WTC11 (cell line): ENCODE measurements at regions not wholly inside any gene's neighbourhood (a gene's known extent, or its start where the extent isn't known, plus 50 kb on each side); places are given as distances from the start of the nearest gene placed in this dataset.

Experiments used
- ATAC-seq: fragments of 200-7000 bp; cut with Tn5 transposase; 2 replicates; pipeline ENCODE4 v1.10.0; 2021; ENCODE audit warnings: mild to moderate bottlenecking, moderate library complexity
- CTCF ChIA-PET: fragments of 300-600 bp; sonication (Branson Sonifier 250); formaldehyde crosslinking; loops from one replicate; lab custom pipeline; 2021; ENCODE audit warnings: antibody characterized with exemption; lab: Charles Lee
- POLR2A ChIA-PET: fragments of 350-600 bp; sonication (Branson Sonifier 250); formaldehyde crosslinking; loops from one replicate; lab custom pipeline; 2021; ENCODE audit warnings: antibody characterized with exemption; lab: Charles Lee
- DNase-seq: peaks from one replicate; pipeline ENCODE4 v3.0.0; 2021; ENCODE audit warnings: low spot score
- H3K27ac Mint-ChIP-seq: 2 replicates; pipeline ENCODE4 v1.8.0; 2021; ENCODE audit warnings: mixed read lengths
- H3K27me3 Mint-ChIP-seq: 2 replicates; pipeline ENCODE4 v1.8.0; 2021; ENCODE audit warnings: low read depth, mild to moderate bottlenecking, moderate library complexity, mixed read lengths
- H3K36me3 Mint-ChIP-seq: 2 replicates; pipeline ENCODE4 v1.8.0; 2021; ENCODE audit warnings: mixed read lengths
- H3K4me1 Mint-ChIP-seq: 2 replicates; pipeline ENCODE4 v1.8.0; 2022; ENCODE audit warnings: mixed read lengths
- H3K4me3 Mint-ChIP-seq: 2 replicates; pipeline ENCODE4 v1.8.0; 2021; ENCODE audit warnings: mild to moderate bottlenecking, moderate library complexity, mixed read lengths
- H3K9me3 Mint-ChIP-seq: 2 replicates; pipeline ENCODE4 v1.8.0; 2021; ENCODE audit warnings: mixed read lengths
- ETV6 ChIP-seq: sonication (generic); formaldehyde crosslinking; IDR thresholded peaks from 2 replicates; pipeline ENCODE4 v1.8.1; 2022; ENCODE audit warnings: mild to moderate bottlenecking, missing genetic modification reagents
- FOXJ3 ChIP-seq: sonication (generic); formaldehyde crosslinking; IDR thresholded peaks from 2 replicates; pipeline ENCODE4 v1.9.0; 2021; ENCODE audit warnings: missing genetic modification reagents, mild to moderate bottlenecking, borderline replicate concordance
- GRHL2 ChIP-seq: fragments of 250-450 bp; sonication (Bioruptor Pico); IDR thresholded peaks from 2 replicates; pipeline ENCODE4 v1.8.0; 2022; ENCODE audit warnings: mild to moderate bottlenecking, moderate library complexity; ENCODE audit not compliant: insufficient replicate concordance, severe bottlenecking
- HMGA2 ChIP-seq: fragments of 250-450 bp; sonication (Bioruptor Pico); IDR thresholded peaks from 2 replicates; pipeline ENCODE4 v1.4.0; 2021; ENCODE audit warnings: mild to moderate bottlenecking, moderate library complexity
- KAT7 ChIP-seq: sonication (generic); formaldehyde crosslinking; IDR thresholded peaks from 2 replicates; pipeline ENCODE4 v1.8.1; 2023; ENCODE audit warnings: missing genetic modification reagents, mild to moderate bottlenecking, borderline replicate concordance
- MXD4 ChIP-seq: fragments of 250-450 bp; sonication (Bioruptor Pico); IDR thresholded peaks from 2 replicates; pipeline ENCODE4 v1.8.0; 2021; ENCODE audit warnings: mild to moderate bottlenecking, moderate library complexity, borderline replicate concordance
- RORB ChIP-seq: fragments of 250-450 bp; sonication (Bioruptor Pico); IDR thresholded peaks from 2 replicates; pipeline ENCODE4 v1.9.0; 2021; ENCODE audit warnings: mild to moderate bottlenecking
- SMAD3 ChIP-seq: sonication (generic); formaldehyde crosslinking; IDR thresholded peaks from 2 replicates; pipeline ENCODE4 v1.8.0; 2022; ENCODE audit warnings: missing genetic modification reagents, mild to moderate bottlenecking, borderline replicate concordance
- SOX15 ChIP-seq: fragments of 250-450 bp; sonication (Bioruptor Pico); IDR thresholded peaks from 2 replicates; pipeline ENCODE4 v1.9.0; 2021; ENCODE audit warnings: mild to moderate bottlenecking
- SP1 ChIP-seq: sonication (generic); formaldehyde crosslinking; conservative IDR thresholded peaks from 2 replicates; pipeline ENCODE4 v1.8.1; 2022; ENCODE audit warnings: missing genetic modification reagents
- TCF7 ChIP-seq: sonication (generic); formaldehyde crosslinking; IDR thresholded peaks from 2 replicates; pipeline ENCODE4 v1.8.0; 2022; ENCODE audit warnings: mild to moderate bottlenecking, low read depth, missing genetic modification reagents, moderate library complexity
- ZNF232 ChIP-seq: sonication (generic); formaldehyde crosslinking; IDR thresholded peaks from 2 replicates; pipeline ENCODE4 v1.8.0; 2022; ENCODE audit warnings: mild to moderate bottlenecking, missing genetic modification reagents
- ZNF317 ChIP-seq: sonication (generic); formaldehyde crosslinking; IDR thresholded peaks from 2 replicates; pipeline ENCODE4 v1.8.1; 2023; ENCODE audit warnings: low read depth, mild to moderate bottlenecking, moderate library complexity, missing genetic modification reagents, borderline replicate concordance
- ZNF396 ChIP-seq: fragments of 250-450 bp; sonication (Bioruptor Pico); IDR thresholded peaks from 2 replicates; pipeline ENCODE4 v1.8.0; 2021; ENCODE audit warnings: mild to moderate bottlenecking, moderate library complexity, borderline replicate concordance
- ZNF671 ChIP-seq: fragments of 250-450 bp; sonication (Bioruptor Pico); IDR thresholded peaks from 2 replicates; pipeline ENCODE4 v1.8.0; 2021; ENCODE audit warnings: mild to moderate bottlenecking
- TF ChIP-seq, protein P1 (sequence below): fragments of 250-450 bp; sonication (Bioruptor Pico); IDR thresholded peaks from 2 replicates; pipeline ENCODE4 v1.8.0; 2021; ENCODE audit warnings: mild to moderate bottlenecking
- TF ChIP-seq, protein P2 (sequence below): sonication (generic); formaldehyde crosslinking; IDR thresholded peaks from 2 replicates; pipeline ENCODE4 v1.8.0; 2022; ENCODE audit warnings: mild to moderate bottlenecking, missing genetic modification reagents
- TF ChIP-seq, protein P3 (sequence below): sonication (generic); formaldehyde crosslinking; IDR thresholded peaks from 2 replicates; pipeline ENCODE4 v1.8.1; 2023; ENCODE audit warnings: mild to moderate bottlenecking, missing genetic modification reagents, moderate library complexity
- TF ChIP-seq, protein P4 (sequence below): fragments of 250-450 bp; sonication (Bioruptor Pico); IDR thresholded peaks from 2 replicates; pipeline ENCODE4 v2.1.2; 2022; ENCODE audit warnings: mild to moderate bottlenecking, moderate library complexity
- TF ChIP-seq, protein P5 (sequence below): sonication (generic); formaldehyde crosslinking; IDR thresholded peaks from 2 replicates; pipeline ENCODE4 v1.8.0; 2022; ENCODE audit warnings: mild to moderate bottlenecking, missing genetic modification reagents
- TF ChIP-seq, protein P6 (sequence below): sonication (generic); formaldehyde crosslinking; IDR thresholded peaks from 2 replicates; pipeline ENCODE4 v1.8.0; 2023; ENCODE audit warnings: missing genetic modification reagents

DNA sequence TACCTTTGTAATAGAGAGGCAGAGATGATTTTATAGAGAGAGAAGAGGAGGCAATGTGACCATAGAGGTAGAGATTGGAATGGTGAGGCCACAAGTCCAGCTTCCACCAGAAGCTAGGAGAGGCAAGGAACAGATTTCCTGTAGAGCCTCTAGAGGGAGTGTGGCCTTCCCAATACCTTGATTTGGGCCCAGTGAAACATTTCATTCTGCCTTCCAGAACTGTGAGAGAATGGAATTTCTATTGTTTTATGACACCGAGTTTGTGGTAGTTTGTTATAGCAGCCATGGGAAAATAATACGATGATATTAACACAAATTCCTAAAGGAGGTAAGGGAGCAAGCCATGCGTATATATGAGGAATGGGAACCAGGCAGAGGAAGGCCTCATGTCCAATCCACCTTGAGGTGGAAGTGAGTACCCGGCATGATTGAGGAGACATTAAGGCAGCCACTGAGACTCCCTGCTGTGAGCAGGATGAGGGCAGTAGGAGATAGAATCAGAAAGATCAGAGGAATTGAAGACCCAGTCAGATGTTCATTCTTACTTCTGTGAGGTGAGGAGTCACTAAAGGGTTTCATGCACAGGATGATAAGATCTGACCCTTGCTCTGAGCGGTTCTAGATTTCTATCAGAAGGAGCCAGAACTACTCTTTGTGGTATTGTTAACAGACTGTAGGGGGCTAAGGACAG is 636.3 kb upstream of the IMPG1 start (continued):
- TF ChIP-seq GRHL2 (CRISPR knock-in tag) (no peak), ZNF232 (CRISPR knock-in tag) (no peak), RORB (CRISPR knock-in tag) (no peak), SP1 (no peak), HMGA2 (CRISPR knock-in tag) (no peak), ZNF396 (CRISPR knock-in tag) (no peak)
- TF ChIP-seq, protein P1, sequence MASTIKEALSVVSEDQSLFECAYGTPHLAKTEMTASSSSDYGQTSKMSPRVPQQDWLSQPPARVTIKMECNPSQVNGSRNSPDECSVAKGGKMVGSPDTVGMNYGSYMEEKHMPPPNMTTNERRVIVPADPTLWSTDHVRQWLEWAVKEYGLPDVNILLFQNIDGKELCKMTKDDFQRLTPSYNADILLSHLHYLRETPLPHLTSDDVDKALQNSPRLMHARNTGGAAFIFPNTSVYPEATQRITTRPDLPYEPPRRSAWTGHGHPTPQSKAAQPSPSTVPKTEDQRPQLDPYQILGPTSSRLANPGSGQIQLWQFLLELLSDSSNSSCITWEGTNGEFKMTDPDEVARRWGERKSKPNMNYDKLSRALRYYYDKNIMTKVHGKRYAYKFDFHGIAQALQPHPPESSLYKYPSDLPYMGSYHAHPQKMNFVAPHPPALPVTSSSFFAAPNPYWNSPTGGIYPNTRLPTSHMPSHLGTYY, result no peak
- TF ChIP-seq, protein P2, sequence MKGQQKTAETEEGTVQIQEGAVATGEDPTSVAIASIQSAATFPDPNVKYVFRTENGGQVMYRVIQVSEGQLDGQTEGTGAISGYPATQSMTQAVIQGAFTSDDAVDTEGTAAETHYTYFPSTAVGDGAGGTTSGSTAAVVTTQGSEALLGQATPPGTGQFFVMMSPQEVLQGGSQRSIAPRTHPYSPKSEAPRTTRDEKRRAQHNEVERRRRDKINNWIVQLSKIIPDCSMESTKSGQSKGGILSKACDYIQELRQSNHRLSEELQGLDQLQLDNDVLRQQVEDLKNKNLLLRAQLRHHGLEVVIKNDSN (CRISPR knock-in tag), result no peak
- TF ChIP-seq, protein P3, sequence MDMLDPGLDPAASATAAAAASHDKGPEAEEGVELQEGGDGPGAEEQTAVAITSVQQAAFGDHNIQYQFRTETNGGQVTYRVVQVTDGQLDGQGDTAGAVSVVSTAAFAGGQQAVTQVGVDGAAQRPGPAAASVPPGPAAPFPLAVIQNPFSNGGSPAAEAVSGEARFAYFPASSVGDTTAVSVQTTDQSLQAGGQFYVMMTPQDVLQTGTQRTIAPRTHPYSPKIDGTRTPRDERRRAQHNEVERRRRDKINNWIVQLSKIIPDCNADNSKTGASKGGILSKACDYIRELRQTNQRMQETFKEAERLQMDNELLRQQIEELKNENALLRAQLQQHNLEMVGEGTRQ (CRISPR knock-in tag), result no peak
- TF ChIP-seq, all 79 proteins: peak for 0

DNA sequence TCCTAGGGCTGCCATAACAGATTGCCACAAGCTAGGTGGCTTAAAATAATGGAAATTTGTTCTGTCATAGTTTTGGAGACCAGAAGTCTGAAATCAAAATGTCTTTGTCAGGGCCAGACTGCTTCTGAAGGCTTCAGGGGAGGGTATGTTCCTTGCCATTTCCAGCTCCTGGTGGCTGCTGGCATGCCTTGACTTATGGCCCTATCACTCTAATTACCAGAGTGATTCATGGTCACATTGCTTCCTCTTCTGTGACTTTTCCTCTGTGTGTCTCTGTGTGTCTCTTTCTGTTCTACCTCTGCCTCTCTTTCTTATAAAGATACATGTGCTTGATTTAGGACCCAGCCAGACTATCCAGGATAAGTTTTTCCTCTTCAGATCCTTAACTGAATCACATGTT is 635.2 kb upstream of the IMPG1 start:
- Mint-ChIP-seq H3K4me1 (peaks cover 6% of the 10 kb centered on the region; the same call in 1 of the 2 replicates), H3K36me3 (no peaks in the 10 kb centered on the region), H3K27ac (no peak overlapping the region), H3K9me3 (no peaks in the 10 kb centered on the region), H3K27me3 (peaks cover 18% of the 10 kb centered on the region), H3K4me3 (no peak overlapping the region)
- ChIA-PET POLR2A (interaction anchor here (0.6 kb wide), 1 partner anchor 339 kb away, joined by 3 read pairs; no protein-coding TSS in a partner anchor), CTCF (interaction anchor here (1.5 kb wide), 1 partner anchor 154 kb away, joined by 4 read pairs; no protein-coding TSS in a partner anchor)
- TF ChIP-seq TCF7 (CRISPR knock-in tag), result no peak
- TF ChIP-seq, protein P4, sequence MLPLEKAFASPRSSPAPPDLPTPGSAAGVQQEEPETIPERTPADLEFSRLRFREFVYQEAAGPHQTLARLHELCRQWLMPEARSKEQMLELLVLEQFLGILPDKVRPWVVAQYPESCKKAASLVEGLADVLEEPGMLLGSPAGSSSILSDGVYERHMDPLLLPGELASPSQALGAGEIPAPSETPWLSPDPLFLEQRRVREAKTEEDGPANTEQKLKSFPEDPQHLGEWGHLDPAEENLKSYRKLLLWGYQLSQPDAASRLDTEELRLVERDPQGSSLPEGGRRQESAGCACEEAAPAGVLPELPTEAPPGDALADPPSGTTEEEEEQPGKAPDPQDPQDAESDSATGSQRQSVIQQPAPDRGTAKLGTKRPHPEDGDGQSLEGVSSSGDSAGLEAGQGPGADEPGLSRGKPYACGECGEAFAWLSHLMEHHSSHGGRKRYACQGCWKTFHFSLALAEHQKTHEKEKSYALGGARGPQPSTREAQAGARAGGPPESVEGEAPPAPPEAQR (CRISPR knock-in tag), result no peak
- TF ChIP-seq, protein P5, sequence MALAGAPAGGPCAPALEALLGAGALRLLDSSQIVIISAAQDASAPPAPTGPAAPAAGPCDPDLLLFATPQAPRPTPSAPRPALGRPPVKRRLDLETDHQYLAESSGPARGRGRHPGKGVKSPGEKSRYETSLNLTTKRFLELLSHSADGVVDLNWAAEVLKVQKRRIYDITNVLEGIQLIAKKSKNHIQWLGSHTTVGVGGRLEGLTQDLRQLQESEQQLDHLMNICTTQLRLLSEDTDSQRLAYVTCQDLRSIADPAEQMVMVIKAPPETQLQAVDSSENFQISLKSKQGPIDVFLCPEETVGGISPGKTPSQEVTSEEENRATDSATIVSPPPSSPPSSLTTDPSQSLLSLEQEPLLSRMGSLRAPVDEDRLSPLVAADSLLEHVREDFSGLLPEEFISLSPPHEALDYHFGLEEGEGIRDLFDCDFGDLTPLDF, result no peak
- TF ChIP-seq, protein P1, result no peak
- DNase-seq (no peak), ATAC-seq (no peak)

DNA sequence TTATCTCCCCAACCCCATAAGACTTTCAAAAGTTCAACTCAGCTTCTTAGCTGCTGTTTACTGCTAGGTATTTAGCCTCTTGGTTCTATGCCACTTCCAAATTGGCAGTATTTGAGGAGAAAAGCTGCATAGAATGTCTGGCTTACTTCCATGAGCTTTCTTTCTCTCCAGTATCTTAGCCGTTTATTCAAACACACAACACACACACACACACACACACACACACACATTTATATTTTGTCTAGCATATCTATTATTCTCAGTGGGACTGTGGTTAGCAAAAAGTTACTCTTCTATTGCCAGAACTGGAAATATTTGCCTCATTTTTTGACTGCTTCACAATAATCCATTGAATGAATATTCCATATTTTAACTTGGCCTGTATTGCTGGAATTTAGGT is 634.2 kb upstream of the IMPG1 start:
- POLR2A ChIA-PET, result no interaction called here
- Mint-ChIP-seq H3K4me1 (peaks cover 13% of the 10 kb centered on the region; the same call in 1 of the 2 replicates), H3K27ac (no peak overlapping the region), H3K27me3 (peaks cover 26% of the 10 kb centered on the region), H3K4me3 (no peak overlapping the region), H3K36me3 (0 out of 2 replicates have a peak, but pooled peaks cover 5% of the 10 kb centered on the region), H3K9me3 (no peaks in the 10 kb centered on the region)
- no peak for ATAC-seq
- CTCF ChIA-PET, result no interaction called here
- no peak for DNase-seq
- TF ChIP-seq SP1 (no peak), KAT7 (CRISPR knock-in tag) (no peak), MXD4 (CRISPR knock-in tag) (no peak), FOXJ3 (CRISPR knock-in tag) (no peak), ZNF671 (CRISPR knock-in tag) (no peak), SMAD3 (CRISPR knock-in tag) (no peak), ETV6 (CRISPR knock-in tag) (no peak), SOX15 (CRISPR knock-in tag) (no peak), ZNF317 (no peak)
- TF ChIP-seq, protein P6, sequence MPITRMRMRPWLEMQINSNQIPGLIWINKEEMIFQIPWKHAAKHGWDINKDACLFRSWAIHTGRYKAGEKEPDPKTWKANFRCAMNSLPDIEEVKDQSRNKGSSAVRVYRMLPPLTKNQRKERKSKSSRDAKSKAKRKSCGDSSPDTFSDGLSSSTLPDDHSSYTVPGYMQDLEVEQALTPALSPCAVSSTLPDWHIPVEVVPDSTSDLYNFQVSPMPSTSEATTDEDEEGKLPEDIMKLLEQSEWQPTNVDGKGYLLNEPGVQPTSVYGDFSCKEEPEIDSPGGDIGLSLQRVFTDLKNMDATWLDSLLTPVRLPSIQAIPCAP (CRISPR knock-in tag), result no peak
- TF ChIP-seq, protein P4 (CRISPR knock-in tag), result no peak
- TF ChIP-seq, protein P1, result no peak
